ENCODE measurements at regions not wholly inside any gene's neighbourhood (a gene's known extent, or its start where the extent isn't known, plus 50 kb on each side); places are given as distances from the start of the nearest gene placed in this dataset.

- DNase-seq: no peak
These were observed 52.5 kb upstream of the ATP2C1 start for GRCh38 chr3:130841357-130841756.

- DNase-seq: no peak
These were observed 50.4 kb upstream of the ATP2C1 start for GRCh38 chr3:130843441-130843840.
